GM12873 (cell line): ENCODE measurements at regions not wholly inside any gene's neighbourhood (a gene's known extent, or its start where the extent isn't known, plus 50 kb on each side); places are given as distances from the start of the nearest gene placed in this dataset.

Source experiments
- CTCF ChIP-seq: IDR thresholded peaks from 2 replicates; pipeline ENCODE4 v1.5.1; 2012; ENCODE audit warnings: low read depth, mild to moderate bottlenecking, moderate library complexity, low read length, control low read depth; ENCODE audit not compliant: insufficient read depth; ENCODE audit errors: missing control alignments

- TF ChIP-seq CTCF, result no peak
Measured at GRCh38 chr16:26594666-26595065, 472.1 kb upstream of the C16orf82 start.

GRCh38 chr16:26595199-26595598 is 471.5 kb upstream of the C16orf82 start:
- no peak for TF ChIP-seq CTCF

GRCh38 chr16:26598061-26598460 is 468.7 kb upstream of the C16orf82 start:
- no peak for TF ChIP-seq CTCF

- no peak for TF ChIP-seq CTCF
Measured at GRCh38 chr16:26598998-26599784, 467.5 kb upstream of the C16orf82 start.

GRCh38 chr16:26599785-26600104 is 467.0 kb upstream of the C16orf82 start:
- TF ChIP-seq CTCF, result no peak

- no peak for TF ChIP-seq CTCF
Measured at GRCh38 chr16:26601335-26601734, 465.4 kb upstream of the C16orf82 start.

GRCh38 chr16:26605626-26606271 is 461.0 kb upstream of the C16orf82 start:
- no peak for TF ChIP-seq CTCF
